ENCODE measurements at regions not wholly inside any gene's neighbourhood (a gene's known extent, or its start where the extent isn't known, plus 50 kb on each side); places are given as distances from the start of the nearest gene placed in this dataset.
"Not testable (repeated sequence)": the region's sequence is repeated elsewhere in the genome, so short reads cannot be mapped to it uniquely, and the experiment has no call there.

DNA sequence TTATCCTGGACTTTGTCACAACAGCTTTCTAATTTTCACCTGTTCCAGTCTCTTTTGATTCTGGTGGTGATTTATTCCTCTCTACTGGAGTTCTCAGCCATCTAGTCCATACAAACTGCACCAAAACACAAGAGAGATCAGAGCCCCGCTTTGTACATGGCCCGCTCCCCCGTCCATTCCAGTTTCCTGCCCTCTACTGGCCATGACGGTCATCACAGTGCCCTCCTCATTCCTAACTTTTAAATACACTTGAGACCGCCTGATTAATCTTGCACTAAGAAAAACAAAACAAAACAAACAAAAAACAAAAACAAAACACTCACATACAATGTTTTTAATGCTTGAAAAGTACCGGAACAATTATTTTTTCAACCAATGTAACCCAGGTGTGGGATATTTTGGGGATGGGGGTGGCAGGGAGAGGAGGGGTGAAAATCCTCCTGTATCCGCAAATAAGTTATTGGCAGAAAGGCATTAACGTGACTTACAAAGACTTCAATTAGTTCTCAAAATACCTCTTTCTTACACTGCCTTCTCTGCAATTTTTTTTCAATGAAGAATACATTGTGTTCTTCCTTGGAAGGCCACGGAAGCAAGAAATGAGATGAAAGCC, 84.8 kb upstream of the PAM start:
- TF ChIP-seq POLR2A (IDR thresholded peaks at IDR 0.05) = no peak
- TF ChIP-seq, protein P1, sequence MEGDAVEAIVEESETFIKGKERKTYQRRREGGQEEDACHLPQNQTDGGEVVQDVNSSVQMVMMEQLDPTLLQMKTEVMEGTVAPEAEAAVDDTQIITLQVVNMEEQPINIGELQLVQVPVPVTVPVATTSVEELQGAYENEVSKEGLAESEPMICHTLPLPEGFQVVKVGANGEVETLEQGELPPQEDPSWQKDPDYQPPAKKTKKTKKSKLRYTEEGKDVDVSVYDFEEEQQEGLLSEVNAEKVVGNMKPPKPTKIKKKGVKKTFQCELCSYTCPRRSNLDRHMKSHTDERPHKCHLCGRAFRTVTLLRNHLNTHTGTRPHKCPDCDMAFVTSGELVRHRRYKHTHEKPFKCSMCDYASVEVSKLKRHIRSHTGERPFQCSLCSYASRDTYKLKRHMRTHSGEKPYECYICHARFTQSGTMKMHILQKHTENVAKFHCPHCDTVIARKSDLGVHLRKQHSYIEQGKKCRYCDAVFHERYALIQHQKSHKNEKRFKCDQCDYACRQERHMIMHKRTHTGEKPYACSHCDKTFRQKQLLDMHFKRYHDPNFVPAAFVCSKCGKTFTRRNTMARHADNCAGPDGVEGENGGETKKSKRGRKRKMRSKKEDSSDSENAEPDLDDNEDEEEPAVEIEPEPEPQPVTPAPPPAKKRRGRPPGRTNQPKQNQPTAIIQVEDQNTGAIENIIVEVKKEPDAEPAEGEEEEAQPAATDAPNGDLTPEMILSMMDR (IDR thresholded peaks at IDR 0.05) = no peak
- 67 to 68% methylated on average over 9 of the region's 9 CpGs for WGBS, 2 donors
- intact Hi-C loops (cut with DNase I; ENCODE audit: low total_unique reads) = no loop called here

DNA sequence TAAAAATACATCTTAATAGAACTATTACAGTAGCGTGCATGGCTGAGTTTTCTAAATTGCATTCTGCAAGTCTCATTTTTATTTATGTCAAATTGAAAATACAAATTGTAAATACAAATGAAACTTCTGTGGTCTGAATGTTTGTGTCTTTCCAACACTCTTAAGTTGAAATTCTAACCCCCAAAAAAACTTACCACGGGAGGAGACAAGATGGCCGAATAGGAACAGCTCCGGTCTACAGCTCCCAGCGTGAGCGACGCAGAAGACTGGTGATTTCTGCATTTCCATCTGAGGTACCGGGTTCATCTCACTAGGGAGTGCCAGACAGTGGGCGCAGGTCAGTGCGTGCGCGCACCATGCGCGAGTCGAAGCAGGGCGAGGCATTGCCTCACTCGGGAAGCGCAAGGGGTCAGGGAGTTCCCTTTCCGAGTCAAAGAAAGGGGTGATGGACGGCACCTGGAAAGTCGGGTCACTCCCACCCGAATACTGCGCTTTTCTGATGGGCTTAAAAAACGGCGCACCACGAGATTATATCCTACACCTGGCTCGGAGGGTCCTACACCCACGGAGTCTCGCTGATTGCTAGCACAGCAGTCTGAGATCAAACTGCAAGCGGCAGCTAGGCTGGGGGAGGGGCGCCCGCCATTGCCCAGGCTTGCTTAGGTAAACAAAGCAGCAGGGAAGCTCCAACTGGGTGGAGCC, 83.9 kb upstream of the PAM start:
- DNase-seq (ENCODE audit: low spot score in 2 of 2); H3K4me3 ChIP-seq (ENCODE audit: low read depth, poor library complexity, severe bottlenecking); intact Hi-C loops (cut with DNase I; ENCODE audit: low total_unique reads): not testable (repeated sequence)
- WGBS, 2 donors = 86 to 88% methylated on average over 32 of the region's 32 CpGs

More for the DNA sequence above, 84.8 kb upstream of the PAM start:
- no peak for DNase-seq (ENCODE audit: low spot score in 2 of 2)
- H3K4me3 ChIP-seq (ENCODE audit: low read depth, poor library complexity, severe bottlenecking) = no peak overlapping the region

DNA sequence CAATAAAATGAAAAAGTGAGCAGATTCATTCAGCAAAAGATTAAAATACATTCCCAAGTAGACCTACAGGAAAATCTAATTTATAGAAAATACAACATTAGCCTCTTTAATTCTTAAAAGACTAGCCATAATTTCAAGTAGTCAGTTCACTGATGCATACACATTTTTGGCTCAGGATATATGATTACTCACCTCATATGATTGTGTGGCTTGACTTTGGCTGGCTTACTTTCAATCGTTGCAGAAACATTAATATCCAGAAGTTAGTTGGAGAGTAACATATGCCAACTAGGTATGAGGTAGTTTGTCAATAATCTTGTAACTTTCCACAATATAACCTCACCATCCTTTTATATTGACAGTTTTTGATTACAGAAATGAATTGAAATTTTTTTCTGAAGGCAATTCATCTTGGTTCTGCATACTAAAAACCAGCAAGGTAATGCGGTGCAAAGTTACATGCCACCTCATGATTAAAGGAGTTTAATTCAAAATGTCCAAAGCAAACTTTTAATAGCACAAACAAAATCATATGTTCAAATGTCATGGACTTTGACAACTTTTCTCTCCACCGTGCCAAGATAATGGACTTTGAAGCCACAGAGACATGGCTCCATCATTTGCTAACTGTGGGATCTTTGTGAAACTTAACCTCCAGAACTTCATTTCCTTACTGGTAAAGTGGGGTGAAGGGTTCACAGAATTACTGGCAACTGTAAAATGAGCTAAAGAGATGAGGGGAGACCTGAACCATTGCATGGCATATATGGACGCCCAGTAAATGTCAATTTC, 76.6 kb upstream of the PAM start:
- intact Hi-C loops (cut with DNase I; ENCODE audit: low total_unique reads) = no loop called here

DNA sequence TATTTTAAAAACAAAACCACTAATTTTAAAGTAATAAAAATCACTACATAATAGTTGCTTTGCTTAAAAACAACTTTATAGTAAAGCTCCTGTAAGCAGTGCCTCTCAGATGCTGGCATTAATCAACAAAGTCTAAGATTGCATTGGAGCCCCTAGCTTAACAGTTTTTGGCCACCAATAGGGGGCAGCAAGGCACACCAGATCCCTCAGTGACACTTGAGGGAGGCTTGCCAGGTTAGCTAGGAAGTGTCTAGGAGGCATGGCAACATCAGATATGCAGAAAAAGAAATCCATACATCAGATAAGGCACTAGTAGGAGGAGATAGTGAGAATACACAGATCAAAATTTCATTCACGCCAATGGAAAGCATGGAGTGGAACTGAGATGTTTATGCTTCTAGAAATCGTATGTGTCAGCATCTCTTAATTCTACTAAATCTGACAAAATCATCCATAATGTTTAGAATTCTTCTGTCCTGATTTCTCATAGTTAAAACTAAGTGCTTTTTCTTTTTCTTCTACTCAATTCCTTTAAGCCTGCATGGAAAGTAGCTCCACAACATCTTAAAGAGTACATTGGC, 73.6 kb upstream of the PAM start:
- intact Hi-C loops (cut with DNase I; ENCODE audit: low total_unique reads) = no loop called here
- no peak overlapping the region for H3K4me3 ChIP-seq (ENCODE audit: low read depth, poor library complexity, severe bottlenecking)
- peak in 1 of 2 donors; percentile 42 for DNase-seq (ENCODE audit: low spot score in 2 of 2)
- TF ChIP-seq, protein P1 (IDR thresholded peaks at IDR 0.05) = no peak
- no peak for TF ChIP-seq POLR2A (IDR thresholded peaks at IDR 0.05)
- WGBS, 2 donors = 42 to 62% methylated on average over 2 of the region's 2 CpGs

More for the DNA sequence above, 76.6 kb upstream of the PAM start:
- 67 to 70% methylated on average over 4 of the region's 4 CpGs for WGBS, 2 donors
- DNase-seq (ENCODE audit: low spot score in 2 of 2) = no peak
- no peak for TF ChIP-seq POLR2A (IDR thresholded peaks at IDR 0.05)
- TF ChIP-seq, protein P1 (IDR thresholded peaks at IDR 0.05) = no peak
- no peak overlapping the region for H3K4me3 ChIP-seq (ENCODE audit: low read depth, poor library complexity, severe bottlenecking)

DNA sequence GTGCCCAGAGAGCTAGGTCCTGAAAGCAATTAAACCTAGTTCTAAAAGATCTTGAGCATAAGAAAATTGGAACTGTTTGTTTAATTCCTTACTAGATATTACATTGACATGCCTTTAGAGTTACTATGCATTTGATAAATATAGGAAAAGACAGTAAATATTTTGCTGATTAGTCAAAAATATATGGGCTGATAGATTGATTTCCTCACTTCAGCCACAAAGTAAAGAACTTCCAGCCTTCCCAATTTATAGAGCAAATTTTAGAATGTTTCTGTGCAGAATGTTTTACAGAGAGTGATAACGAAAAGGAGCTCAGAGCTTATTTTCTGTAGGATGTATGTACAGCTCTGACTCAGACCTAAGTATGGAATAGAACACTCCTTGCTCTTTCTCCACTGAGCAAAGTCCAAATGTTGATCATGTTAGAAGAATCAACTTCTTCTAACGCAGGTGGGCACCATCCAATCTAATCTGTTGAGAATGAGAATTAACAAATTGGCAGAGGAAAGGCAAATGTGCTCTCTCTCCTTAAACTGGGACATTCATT, 72.9 kb upstream of the PAM start:
- intact Hi-C loops (cut with DNase I; ENCODE audit: low total_unique reads) = no loop called here
- TF ChIP-seq, protein P1 (IDR thresholded peaks at IDR 0.05) = no peak
- no peak for TF ChIP-seq POLR2A (IDR thresholded peaks at IDR 0.05)
- H3K4me3 ChIP-seq (ENCODE audit: low read depth, poor library complexity, severe bottlenecking) = no peak overlapping the region
- no peak for DNase-seq (ENCODE audit: low spot score in 2 of 2)
- WGBS, 2 donors = 92 to 93% methylated on average over 2 of the region's 2 CpGs

DNA sequence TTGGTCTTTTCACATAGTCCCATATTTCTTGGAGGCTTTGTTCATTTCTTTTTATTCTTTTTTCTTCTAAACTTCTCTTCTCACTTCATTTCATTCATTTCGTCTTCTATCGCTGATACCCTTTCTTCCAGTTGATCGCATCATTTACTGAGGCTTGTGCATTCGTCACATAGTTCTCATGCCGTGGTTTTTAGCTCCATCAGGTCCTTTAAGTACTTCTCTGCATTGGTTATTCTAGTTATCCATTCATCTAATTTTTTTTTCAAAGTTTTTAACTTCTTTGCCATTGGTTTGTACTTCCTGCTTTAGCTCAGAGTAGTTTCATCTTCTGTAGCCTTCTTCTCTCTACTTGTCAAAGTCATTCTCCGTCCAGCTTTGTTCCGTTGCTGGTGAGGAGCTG, 67.0 kb upstream of the PAM start:
- intact Hi-C loops (cut with DNase I; ENCODE audit: low total_unique reads); H3K4me3 ChIP-seq (ENCODE audit: low read depth, poor library complexity, severe bottlenecking); DNase-seq (ENCODE audit: low spot score in 2 of 2): not testable (repeated sequence)
- WGBS, 2 donors = 96 to 97% methylated on average over 7 of the region's 7 CpGs

DNA sequence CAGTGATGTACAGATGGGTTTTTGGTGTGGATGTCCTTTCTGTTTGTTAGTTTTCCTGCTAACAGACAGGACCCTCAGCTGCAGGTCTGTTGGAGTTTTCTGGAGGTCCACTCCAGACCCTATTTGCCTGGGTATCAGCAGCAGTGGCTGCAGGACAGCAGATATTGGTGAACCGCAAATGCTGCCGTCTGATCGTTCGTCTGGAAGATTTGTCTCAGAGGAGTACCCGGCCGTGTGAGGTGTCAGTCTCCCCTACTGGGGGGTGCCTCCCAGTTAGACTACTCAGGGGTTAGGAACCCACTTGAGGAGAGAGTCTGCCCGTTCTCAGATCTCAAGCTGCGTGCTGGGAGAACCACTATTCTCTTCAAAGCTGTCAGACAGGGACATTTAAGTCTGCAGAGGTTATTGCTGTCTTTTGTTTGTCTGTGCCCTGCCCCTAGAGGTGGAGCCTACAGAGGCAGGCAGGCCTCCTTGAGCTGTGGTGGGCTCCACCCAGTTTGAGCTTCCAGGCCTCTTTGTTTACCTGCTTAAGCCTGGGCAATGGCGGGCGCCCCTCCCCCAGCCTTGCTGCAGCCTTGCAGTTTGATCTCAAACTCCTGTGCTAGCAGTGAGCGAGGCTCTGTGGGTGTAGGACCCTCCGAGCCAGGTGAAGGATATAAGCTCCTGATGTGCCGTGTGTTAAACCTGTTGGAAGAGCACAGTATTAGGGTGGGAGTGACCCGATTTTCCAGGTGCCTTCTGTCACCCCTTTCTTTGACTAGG, 66.3 kb upstream of the PAM start:
- intact Hi-C loops (cut with DNase I; ENCODE audit: low total_unique reads); DNase-seq (ENCODE audit: low spot score in 2 of 2); H3K4me3 ChIP-seq (ENCODE audit: low read depth, poor library complexity, severe bottlenecking): not testable (repeated sequence)
- WGBS, 2 donors = 90 to 95% methylated on average over 13 to 14 of the region's 14 CpGs

Measured in lower leg skin (tissue), 4 donors.